ENCODE measurements at regions not wholly inside any gene's neighbourhood (a gene's known extent, or its start where the extent isn't known, plus 50 kb on each side); places are given as distances from the start of the nearest gene placed in this dataset.

- no peak for TF ChIP-seq ZNF462 (CRISPR knock-in tag; IDR thresholded peaks at IDR 0.05)
- TF ChIP-seq EZH2phosphoT487 (IDR thresholded peaks at IDR 0.05; ENCODE audit: unreplicated experiment) = no peak
- TF ChIP-seq EZH2 (IDR thresholded peaks at IDR 0.05; ENCODE audit: low read depth, unreplicated experiment) = no peak
- TF ChIP-seq CTCF (conservative IDR thresholded peaks at IDR 0.05; ENCODE audit: low read depth in 2 of 2) = no peak
- TF ChIP-seq ZNF331 (CRISPR knock-in tag; IDR thresholded peaks at IDR 0.05; ENCODE audit: low read depth) = no peak
- no peak for TF ChIP-seq POLR2AphosphoS5 (IDR thresholded peaks at IDR 0.05; ENCODE audit: low read depth)
- TF ChIP-seq ETS1 (IDR thresholded peaks at IDR 0.05) = no peak
- no peak for TF ChIP-seq CREB1 (CRISPR knock-in tag; IDR thresholded peaks at IDR 0.05; ENCODE audit: low read depth)
- no peak for TF ChIP-seq ZNF114 (CRISPR knock-in tag; IDR thresholded peaks at IDR 0.05)
Measured at GRCh38 chr14:87829543-87829942, 163.4 kb downstream of the GALC start (continued).

Measured in GM23338 (cell line).